SK-N-SH (cell line): ENCODE measurements at regions not wholly inside any gene's neighbourhood (a gene's known extent, or its start where the extent isn't known, plus 50 kb on each side); places are given as distances from the start of the nearest gene placed in this dataset.

Experiments
- EP300 ChIP-seq, 2 experiments: IDR thresholded peaks; 2 replicates each; pipeline versions ENCODE4 v1.4.0 to v1.6.1; 2012; ENCODE audit warnings: borderline replicate concordance in 1 of 2, low read depth in 1 of 2, low read length in 1 of 2
- FOXJ3 ChIP-seq: sonication (generic); formaldehyde crosslinking; IDR thresholded peaks from 2 replicates; pipeline ENCODE4 v1.5.1; 2020; ENCODE audit warnings: mild to moderate bottlenecking, missing genetic modification reagents
- GABPA ChIP-seq: IDR thresholded peaks from 2 replicates; pipeline ENCODE4 v1.4.0; 2012; ENCODE audit warnings: low read depth, mild to moderate bottlenecking
- GATA2 ChIP-seq: sonication (generic); formaldehyde crosslinking; IDR thresholded peaks from 2 replicates; pipeline ENCODE4 v1.5.0; 2020; ENCODE audit warnings: mild to moderate bottlenecking, missing genetic modification reagents
- JUND ChIP-seq: IDR thresholded peaks from 2 replicates; pipeline ENCODE4 v1.4.0; 2012
- MXI1 ChIP-seq: IDR thresholded peaks from 2 replicates; pipeline ENCODE4 v1.6.1; 2012; ENCODE audit warnings: mild to moderate bottlenecking, low read depth, low read length, improper control_type of control experiment
- NRF1 ChIP-seq: IDR thresholded peaks from 2 replicates; pipeline ENCODE4 v1.6.1; 2012; ENCODE audit warnings: low read depth, mild to moderate bottlenecking, low read length
- SIN3A ChIP-seq: IDR thresholded peaks from 2 replicates; pipeline ENCODE4 v1.6.1; 2012; ENCODE audit warnings: low read depth, mild to moderate bottlenecking, low read length, moderate library complexity, borderline replicate concordance
- TAF1 ChIP-seq: IDR thresholded peaks from 2 replicates; pipeline ENCODE4 v1.6.1; 2012; ENCODE audit warnings: low read depth, mild to moderate bottlenecking, low read length, moderate library complexity, borderline replicate concordance
- TCF12 ChIP-seq: IDR thresholded peaks from 2 replicates; pipeline ENCODE4 v1.4.0; 2012
- USF1 ChIP-seq: IDR thresholded peaks from 2 replicates; pipeline ENCODE4 v1.4.0; 2012; ENCODE audit warnings: low read depth, borderline replicate concordance
- TF ChIP-seq, protein P1 (sequence below): fragments of 200-600 bp; sonication (generic); IDR thresholded peaks from 2 replicates; pipeline ENCODE4 v1.6.1; 2017; ENCODE audit warnings: antibody characterized with exemption, mild to moderate bottlenecking, moderate library complexity
- TF ChIP-seq, protein P2 (sequence below): fragments of 150-350 bp; IDR thresholded peaks from 2 replicates; pipeline ENCODE4 v1.6.1; 2017; ENCODE audit warnings: antibody characterized with exemption, low read length, low read depth, borderline replicate concordance

DNA sequence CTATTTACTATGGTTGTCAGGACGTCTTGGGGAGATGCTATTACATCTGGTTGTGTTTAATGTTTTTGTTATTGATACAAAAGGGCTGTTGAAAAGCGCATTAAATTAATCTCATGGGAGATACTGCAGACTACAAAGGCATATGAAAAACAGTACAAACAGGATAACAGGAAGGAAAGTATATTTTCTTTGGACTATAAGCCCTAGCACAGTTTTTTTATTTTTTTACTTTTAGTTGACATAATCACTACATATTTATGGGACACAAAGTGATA, 341.3 kb downstream of the ARL4A start:
- TF ChIP-seq, protein P1, sequence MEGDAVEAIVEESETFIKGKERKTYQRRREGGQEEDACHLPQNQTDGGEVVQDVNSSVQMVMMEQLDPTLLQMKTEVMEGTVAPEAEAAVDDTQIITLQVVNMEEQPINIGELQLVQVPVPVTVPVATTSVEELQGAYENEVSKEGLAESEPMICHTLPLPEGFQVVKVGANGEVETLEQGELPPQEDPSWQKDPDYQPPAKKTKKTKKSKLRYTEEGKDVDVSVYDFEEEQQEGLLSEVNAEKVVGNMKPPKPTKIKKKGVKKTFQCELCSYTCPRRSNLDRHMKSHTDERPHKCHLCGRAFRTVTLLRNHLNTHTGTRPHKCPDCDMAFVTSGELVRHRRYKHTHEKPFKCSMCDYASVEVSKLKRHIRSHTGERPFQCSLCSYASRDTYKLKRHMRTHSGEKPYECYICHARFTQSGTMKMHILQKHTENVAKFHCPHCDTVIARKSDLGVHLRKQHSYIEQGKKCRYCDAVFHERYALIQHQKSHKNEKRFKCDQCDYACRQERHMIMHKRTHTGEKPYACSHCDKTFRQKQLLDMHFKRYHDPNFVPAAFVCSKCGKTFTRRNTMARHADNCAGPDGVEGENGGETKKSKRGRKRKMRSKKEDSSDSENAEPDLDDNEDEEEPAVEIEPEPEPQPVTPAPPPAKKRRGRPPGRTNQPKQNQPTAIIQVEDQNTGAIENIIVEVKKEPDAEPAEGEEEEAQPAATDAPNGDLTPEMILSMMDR, result no peak
- TF ChIP-seq NRF1 (no peak), TCF12 (no peak), FOXJ3 (CRISPR knock-in tag) (no peak), USF1 (no peak), EP300 (IDR thresholded peaks at IDR 0.05; ENCODE audit: borderline replicate concordance in 1 of 2, low read depth in 1 of 2, low read length in 1 of 2) (no peak), SIN3A (no peak), MXI1 (no peak), TAF1 (no peak), GABPA (no peak), GATA2 (CRISPR knock-in tag) (no peak), JUND (no peak)
- TF ChIP-seq, protein P2, sequence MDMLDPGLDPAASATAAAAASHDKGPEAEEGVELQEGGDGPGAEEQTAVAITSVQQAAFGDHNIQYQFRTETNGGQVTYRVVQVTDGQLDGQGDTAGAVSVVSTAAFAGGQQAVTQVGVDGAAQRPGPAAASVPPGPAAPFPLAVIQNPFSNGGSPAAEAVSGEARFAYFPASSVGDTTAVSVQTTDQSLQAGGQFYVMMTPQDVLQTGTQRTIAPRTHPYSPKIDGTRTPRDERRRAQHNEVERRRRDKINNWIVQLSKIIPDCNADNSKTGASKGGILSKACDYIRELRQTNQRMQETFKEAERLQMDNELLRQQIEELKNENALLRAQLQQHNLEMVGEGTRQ, result no peak
